ENCODE measurements at regions not wholly inside any gene's neighbourhood (a gene's known extent, or its start where the extent isn't known, plus 50 kb on each side); places are given as distances from the start of the nearest gene placed in this dataset.
A peak's percentile ranks its signal among the peaks of the same experiment; 100 is the strongest.

GRCh38 chr3:110198717-110199587 lies 861.6 kb upstream of the DPPA4 start:
- TF ChIP-seq CTCF (IDR thresholded peaks at IDR 0.05) (no peak), POLR2A (IDR thresholded peaks at IDR 0.05) (no peak)
- H3K27ac ChIP-seq = no peak overlapping the region
- no peak overlapping the region for H3K4me3 ChIP-seq

GRCh38 chr3:110199588-110199943 lies 862.2 kb upstream of the DPPA4 start:
- H3K27ac ChIP-seq = no peak overlapping the region
- H3K27me3 ChIP-seq = no peaks in the 10 kb centered on the region
- DNase-seq = peak in 1 of 3 donors; percentile 10
- no peak overlapping the region for H3K4me3 ChIP-seq
- no peak for TF ChIP-seq CTCF (IDR thresholded peaks at IDR 0.05)
- no peak for TF ChIP-seq POLR2A (IDR thresholded peaks at IDR 0.05)
- H3K4me1 ChIP-seq = no peaks in the 10 kb centered on the region
- H3K36me3 ChIP-seq = no peaks in the 10 kb centered on the region
- H3K9me3 ChIP-seq = no peaks in the 10 kb centered on the region

More at GRCh38 chr3:110198717-110199587, 861.6 kb upstream of the DPPA4 start:
- Histone ChIP-seq H3K27me3 (no peaks in the 10 kb centered on the region), H3K36me3 (no peaks in the 10 kb centered on the region), H3K4me1 (no peaks in the 10 kb centered on the region), H3K9me3 (no peaks in the 10 kb centered on the region)
- peak in 1 of 3 donors; percentile 23 for DNase-seq

- Histone ChIP-seq H3K27ac (no peak overlapping the region), H3K36me3 (no peaks in the 10 kb centered on the region), H3K4me3 (no peak overlapping the region), H3K9me3 (no peaks in the 10 kb centered on the region), H3K4me1 (no peaks in the 10 kb centered on the region), H3K27me3 (no peaks in the 10 kb centered on the region)
- no peak for TF ChIP-seq CTCF (IDR thresholded peaks at IDR 0.05)
- no peak for TF ChIP-seq POLR2A (IDR thresholded peaks at IDR 0.05)
- no peak for DNase-seq
Measured at GRCh38 chr3:110210086-110210660, 861.4 kb upstream of the NECTIN3 start.

- TF ChIP-seq POLR2A (IDR thresholded peaks at IDR 0.05) (no peak), CTCF (IDR thresholded peaks at IDR 0.05) (no peak)
- Histone ChIP-seq H3K4me3 (no peak overlapping the region), H3K4me1 (no peaks in the 10 kb centered on the region), H3K27me3 (no peaks in the 10 kb centered on the region), H3K27ac (no peak overlapping the region), H3K36me3 (no peaks in the 10 kb centered on the region), H3K9me3 (no peaks in the 10 kb centered on the region)
- DNase-seq = no peak
Measured at GRCh38 chr3:110226645-110227044, 845.0 kb upstream of the NECTIN3 start.

- no peak overlapping the region for H3K27ac ChIP-seq
- no peak for TF ChIP-seq CTCF (IDR thresholded peaks at IDR 0.05)
- TF ChIP-seq POLR2A (IDR thresholded peaks at IDR 0.05) = no peak
- no peak for DNase-seq
- H3K36me3 ChIP-seq = no peaks in the 10 kb centered on the region
- H3K4me1 ChIP-seq = no peaks in the 10 kb centered on the region
- no peaks in the 10 kb centered on the region for H3K27me3 ChIP-seq
- no peak overlapping the region for H3K4me3 ChIP-seq
- no peaks in the 10 kb centered on the region for H3K9me3 ChIP-seq
Measured at GRCh38 chr3:110227991-110228390, 843.6 kb upstream of the NECTIN3 start.

Data from Peyer's patch (tissue), 4 donors.